ENCODE measurements at regions not wholly inside any gene's neighbourhood (a gene's known extent, or its start where the extent isn't known, plus 50 kb on each side); places are given as distances from the start of the nearest gene placed in this dataset.

DNA sequence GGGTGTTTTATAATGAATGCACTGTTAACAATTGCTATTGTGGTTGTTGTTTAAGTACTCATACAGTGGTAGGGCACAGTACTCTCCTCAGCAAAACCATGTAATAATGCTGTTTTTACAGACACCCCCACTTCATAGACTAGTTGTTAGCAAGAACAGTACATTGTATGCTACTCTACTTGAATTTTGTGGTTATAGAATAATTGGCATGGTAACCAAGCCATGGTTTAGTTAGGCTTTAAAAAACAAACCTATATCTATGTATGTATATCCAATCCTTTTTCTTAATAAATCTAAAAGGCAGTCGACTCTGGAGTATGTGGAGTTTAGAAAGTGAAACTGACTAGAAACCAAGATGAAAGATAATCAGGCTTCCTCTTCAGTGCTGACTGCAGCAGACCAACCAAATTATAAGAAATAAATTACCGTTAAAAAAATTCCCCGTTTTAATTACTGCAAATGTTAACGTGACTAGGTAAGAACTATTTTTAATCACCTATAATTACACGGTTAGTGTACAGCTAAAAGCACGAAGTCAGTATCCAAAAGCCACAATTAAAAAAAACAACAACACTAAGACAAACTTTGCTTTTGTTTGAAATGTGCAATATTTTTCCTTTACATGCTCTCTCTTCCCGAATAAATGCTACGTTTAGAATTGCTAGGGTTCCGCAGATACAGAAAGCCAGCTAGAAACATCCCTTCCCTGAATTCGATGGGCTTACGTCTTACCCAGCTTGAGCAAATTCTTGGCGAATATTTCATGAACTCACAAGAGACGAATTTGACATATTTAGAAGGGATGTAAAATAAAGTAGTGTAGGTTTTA, 113.3 kb upstream of the SERTAD2 start:
- TF ChIP-seq, protein P1, sequence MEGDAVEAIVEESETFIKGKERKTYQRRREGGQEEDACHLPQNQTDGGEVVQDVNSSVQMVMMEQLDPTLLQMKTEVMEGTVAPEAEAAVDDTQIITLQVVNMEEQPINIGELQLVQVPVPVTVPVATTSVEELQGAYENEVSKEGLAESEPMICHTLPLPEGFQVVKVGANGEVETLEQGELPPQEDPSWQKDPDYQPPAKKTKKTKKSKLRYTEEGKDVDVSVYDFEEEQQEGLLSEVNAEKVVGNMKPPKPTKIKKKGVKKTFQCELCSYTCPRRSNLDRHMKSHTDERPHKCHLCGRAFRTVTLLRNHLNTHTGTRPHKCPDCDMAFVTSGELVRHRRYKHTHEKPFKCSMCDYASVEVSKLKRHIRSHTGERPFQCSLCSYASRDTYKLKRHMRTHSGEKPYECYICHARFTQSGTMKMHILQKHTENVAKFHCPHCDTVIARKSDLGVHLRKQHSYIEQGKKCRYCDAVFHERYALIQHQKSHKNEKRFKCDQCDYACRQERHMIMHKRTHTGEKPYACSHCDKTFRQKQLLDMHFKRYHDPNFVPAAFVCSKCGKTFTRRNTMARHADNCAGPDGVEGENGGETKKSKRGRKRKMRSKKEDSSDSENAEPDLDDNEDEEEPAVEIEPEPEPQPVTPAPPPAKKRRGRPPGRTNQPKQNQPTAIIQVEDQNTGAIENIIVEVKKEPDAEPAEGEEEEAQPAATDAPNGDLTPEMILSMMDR (IDR thresholded peaks at IDR 0.05): no peak
- TF ChIP-seq POLR2A (IDR thresholded peaks at IDR 0.05): no peak

Data from right lobe of liver (tissue), 4 donors.